IMR-90 (cell line): ENCODE measurements at regions not wholly inside any gene's neighbourhood (a gene's known extent, or its start where the extent isn't known, plus 50 kb on each side); places are given as distances from the start of the nearest gene placed in this dataset.

Experiments
- ATAC-seq: fragments of 200-7000 bp; cut with Tn5 transposase; 2 replicates; pipeline ENCODE4 v1.9.1; 2020; ENCODE audit warnings: low read depth, mild to moderate bottlenecking, moderate library complexity
- BruUV-seq: library from RNA; stranded (reverse); fragments of 400-500 nt; replicated peaks from 2 replicates; lab custom pipeline; 2021; lab: Mats Ljungman, UMichigan
- CTCF ChIA-PET: fragments of 300-600 bp; formaldehyde crosslinking; extraction: SDS; loops from one replicate; lab custom pipeline; 2021; ENCODE audit warnings: antibody characterized with exemption; lab: Yijun Ruan, JAX
- POLR2A ChIA-PET: fragments of 300-600 bp; sonication (Branson Sonifier 250); formaldehyde crosslinking; loops from one replicate; lab custom pipeline; 2022; ENCODE audit warnings: antibody characterized with exemption; ENCODE audit not compliant: unreplicated experiment; lab: Charles Lee
- DNase-seq: peaks from one replicate; pipeline ENCODE4 v3.0.0; 2013
- H2AFZ ChIP-seq: replicated peaks from 2 replicates; pipeline ENCODE3; 2013; ENCODE audit warnings: low read length, mild to moderate bottlenecking; ENCODE audit not compliant: poor library complexity
- H2AK5ac ChIP-seq: 2 replicates; pipeline ENCODE4 v1.6.1; 2013; ENCODE audit warnings: low read depth, low read length, inconsistent platforms
- H2AK9ac ChIP-seq: replicated peaks from 2 replicates; pipeline ENCODE3; 2013; ENCODE audit warnings: mild to moderate bottlenecking, low read depth, low read length, moderate library complexity; ENCODE audit not compliant: poor library complexity
- H2BK120ac ChIP-seq: 2 replicates; pipeline ENCODE4 v1.6.1; 2013; ENCODE audit warnings: low read depth, low read length, inconsistent platforms
- H2BK15ac ChIP-seq: 3 replicates; pipeline ENCODE4 v1.6.1; 2013; ENCODE audit warnings: low read depth, low read length, inconsistent platforms
- H2BK20ac ChIP-seq: 2 replicates; pipeline ENCODE4 v1.6.1; 2013; ENCODE audit warnings: low read depth, mild to moderate bottlenecking, inconsistent platforms, low read length, moderate library complexity
- H2BK5ac ChIP-seq: 2 replicates; pipeline ENCODE4 v1.6.1; 2013; ENCODE audit warnings: mild to moderate bottlenecking, low read depth, low read length, inconsistent platforms; ENCODE audit not compliant: poor library complexity, severe bottlenecking
- H3K14ac ChIP-seq: replicated peaks from 2 replicates; pipeline ENCODE4 v1.6.1; 2013; ENCODE audit warnings: low read depth, low read length, inconsistent platforms
- H3K18ac ChIP-seq: 2 replicates; pipeline ENCODE4 v1.6.1; 2013; ENCODE audit warnings: low read depth, low read length, control low read depth
- H3K23ac ChIP-seq: 2 replicates; pipeline ENCODE4 v1.6.1; 2013; ENCODE audit warnings: low read depth, low read length, inconsistent platforms
- H3K27ac ChIP-seq: 2 replicates; pipeline ENCODE4 v1.5.1; 2013; ENCODE audit warnings: mild to moderate bottlenecking, control low read depth, low read length; ENCODE audit not compliant: insufficient read depth
- H3K27me3 ChIP-seq: 2 replicates; pipeline ENCODE4 v1.6.1; 2013; ENCODE audit warnings: low read length; ENCODE audit not compliant: control insufficient read depth, insufficient read depth
- H3K36me3 ChIP-seq: 2 replicates; pipeline ENCODE4 v1.6.1; 2013; ENCODE audit warnings: low read length, mixed read lengths; ENCODE audit not compliant: control insufficient read depth, insufficient read depth
- H3K4ac ChIP-seq: 2 replicates; pipeline ENCODE4 v1.6.1; 2013; ENCODE audit warnings: low read depth, low read length, inconsistent platforms
- H3K4me1 ChIP-seq: 2 replicates; pipeline ENCODE4 v1.6.1; 2013; ENCODE audit warnings: low read length, mixed read lengths; ENCODE audit not compliant: control insufficient read depth, insufficient read depth
- H3K4me2 ChIP-seq: 2 replicates; pipeline ENCODE4 v1.6.1; 2013; ENCODE audit warnings: low read depth, mild to moderate bottlenecking, control low read depth, low read length, moderate library complexity
- H3K4me3 ChIP-seq: 2 replicates; pipeline ENCODE4 v1.5.1; 2013; ENCODE audit warnings: low read depth, mild to moderate bottlenecking, control low read depth, low read length, moderate library complexity; ENCODE audit not compliant: insufficient read depth
- H3K56ac ChIP-seq: 2 replicates; pipeline ENCODE4 v1.6.1; 2013; ENCODE audit warnings: low read length, inconsistent platforms; ENCODE audit not compliant: insufficient read depth; ENCODE audit errors: extremely low read depth
- H3K79me1 ChIP-seq, 2 experiments: 2 replicates each; pipeline ENCODE4 v1.6.1; 2013; ENCODE audit warnings: low read length in 2 of 2, inconsistent platforms in 1 of 2, low read depth in 1 of 2
- H3K9ac ChIP-seq: 2 replicates; pipeline ENCODE4 v1.6.1; 2013; ENCODE audit warnings: low read depth, low read length, control low read depth
- H3K9me1 ChIP-seq: 2 replicates; pipeline ENCODE4 v1.6.1; 2013; ENCODE audit warnings: low read length, inconsistent platforms; ENCODE audit not compliant: insufficient read depth
- H3K9me3 ChIP-seq: 2 replicates; pipeline ENCODE4 v1.6.1; 2013; ENCODE audit warnings: low read length; ENCODE audit not compliant: control insufficient read depth, insufficient read depth
- H4K20me1 ChIP-seq: 2 replicates; pipeline ENCODE4 v1.6.1; 2013; ENCODE audit warnings: low read length, inconsistent platforms; ENCODE audit not compliant: insufficient read depth
- H4K5ac ChIP-seq: 2 replicates; pipeline ENCODE4 v1.6.1; 2013; ENCODE audit warnings: mild to moderate bottlenecking, low read depth, low read length, control low read depth
- H4K8ac ChIP-seq, 2 experiments: 2 replicates each; pipeline ENCODE4 v1.6.1; 2013; ENCODE audit warnings: low read depth in 2 of 2, low read length in 2 of 2, control low read depth in 1 of 2, inconsistent platforms in 1 of 2
- H4K91ac ChIP-seq: 2 replicates; pipeline ENCODE4 v1.6.1; 2013; ENCODE audit warnings: low read depth, low read length, inconsistent platforms; ENCODE audit not compliant: insufficient read depth
- MAFK ChIP-seq: IDR thresholded peaks from 2 replicates; pipeline ENCODE4 v1.6.1; 2012; ENCODE audit warnings: low read depth, low read length, improper control_type of control experiment
- RAD21 ChIP-seq: IDR thresholded peaks from 2 replicates; pipeline ENCODE4 v1.6.1; 2012; ENCODE audit warnings: low read length, improper control_type of control experiment
- RFX5 ChIP-seq: IDR thresholded peaks from 2 replicates; pipeline ENCODE4 v1.8.0; 2012; ENCODE audit warnings: low read depth, mild to moderate bottlenecking, low read length, moderate library complexity
- WGBS, 2 experiments: methylation state at CpG; one replicate each; pipeline versions ENCODE4 v1.1.5 to v1.1.7; 2013; ENCODE audit warnings: missing lambda C conversion rate in 2 of 2; ENCODE audit not compliant: insufficient read length in 1 of 2; ENCODE audit errors: extremely low coverage in 2 of 2; 5-methylcytosine and 5-hydroxymethylcytosine counted together
- dilution Hi-C: fragments of 300-500 bp; cut with HindIII; formaldehyde crosslinking; loops from one replicate; pipeline ENCODE4 v1.14.3; 2018; ENCODE audit warnings: low sequenced_read_pairs; ENCODE audit not compliant: unreplicated experiment
- in situ Hi-C: fragments of 300-500 bp; cut with MboI; formaldehyde crosslinking; loops from 3 replicates; pipeline ENCODE4 v1.14.3; 2019; ENCODE audit warnings: low sequenced_read_pairs, inconsistent platforms, mixed read lengths
- intact Hi-C: fragments of 100-400 bp; cut with micrococcal nuclease; formaldehyde crosslinking; loops from 2 replicates; pipeline ENCODE4 v1.10.0; 2022

- Histone ChIP-seq H3K27me3 (no peaks in the 10 kb centered on the region), H4K5ac (no peak overlapping the region), H2AK5ac (no peak overlapping the region), H3K9me1 (no peaks in the 10 kb centered on the region), H2BK120ac (no peak overlapping the region), H3K18ac (no peak overlapping the region), H2AK9ac (no peak overlapping the region), H3K27ac (no peak overlapping the region), H3K4me1 (no peaks in the 10 kb centered on the region), H4K91ac (no peak overlapping the region), H4K8ac (no peak overlapping the region), H2AFZ (no peak overlapping the region), H3K79me1 (no peaks in the 10 kb centered on the region), H3K4me3 (no peak overlapping the region), H3K56ac (no peak overlapping the region), H3K4ac (no peak overlapping the region), H3K9ac (no peak overlapping the region), H3K4me2 (no peak overlapping the region), H2BK20ac (no peak overlapping the region), H3K36me3 (no peaks in the 10 kb centered on the region), H3K14ac (no peak overlapping the region), H2BK5ac (no peak overlapping the region), H3K23ac (no peak overlapping the region), H3K9me3 (0 out of 2 replicates have a peak, but pooled peaks cover 2% of the 10 kb centered on the region), H2BK15ac (no peak overlapping the region), H4K20me1 (no peaks in the 10 kb centered on the region)
- no peak for ATAC-seq
- CTCF ChIA-PET = no interaction called here
- no TSS peak for BruUV-seq
- TF ChIP-seq RFX5 (no peak), MAFK (no peak), RAD21 (no peak)
- WGBS, 2 experiments = 73% methylated on average over 4 of the region's 8 CpGs; no CpG with 5 or more reads in 1 of the 2 experiments
- intact Hi-C loops = no loop called here
- in situ Hi-C loops = no loop called here
- POLR2A ChIA-PET = no interaction called here
- dilution Hi-C loops = no loop called here
- DNase-seq = no peak
These were observed 271.6 kb downstream of the ZNF516 start for GRCh38 chr18:76223403-76223802.
